ENCODE measurements at regions not wholly inside any gene's neighbourhood (a gene's known extent, or its start where the extent isn't known, plus 50 kb on each side); places are given as distances from the start of the nearest gene placed in this dataset.
"Not testable (repeated sequence)": the region's sequence is repeated elsewhere in the genome, so short reads cannot be mapped to it uniquely, and the experiment has no call there.

DNA sequence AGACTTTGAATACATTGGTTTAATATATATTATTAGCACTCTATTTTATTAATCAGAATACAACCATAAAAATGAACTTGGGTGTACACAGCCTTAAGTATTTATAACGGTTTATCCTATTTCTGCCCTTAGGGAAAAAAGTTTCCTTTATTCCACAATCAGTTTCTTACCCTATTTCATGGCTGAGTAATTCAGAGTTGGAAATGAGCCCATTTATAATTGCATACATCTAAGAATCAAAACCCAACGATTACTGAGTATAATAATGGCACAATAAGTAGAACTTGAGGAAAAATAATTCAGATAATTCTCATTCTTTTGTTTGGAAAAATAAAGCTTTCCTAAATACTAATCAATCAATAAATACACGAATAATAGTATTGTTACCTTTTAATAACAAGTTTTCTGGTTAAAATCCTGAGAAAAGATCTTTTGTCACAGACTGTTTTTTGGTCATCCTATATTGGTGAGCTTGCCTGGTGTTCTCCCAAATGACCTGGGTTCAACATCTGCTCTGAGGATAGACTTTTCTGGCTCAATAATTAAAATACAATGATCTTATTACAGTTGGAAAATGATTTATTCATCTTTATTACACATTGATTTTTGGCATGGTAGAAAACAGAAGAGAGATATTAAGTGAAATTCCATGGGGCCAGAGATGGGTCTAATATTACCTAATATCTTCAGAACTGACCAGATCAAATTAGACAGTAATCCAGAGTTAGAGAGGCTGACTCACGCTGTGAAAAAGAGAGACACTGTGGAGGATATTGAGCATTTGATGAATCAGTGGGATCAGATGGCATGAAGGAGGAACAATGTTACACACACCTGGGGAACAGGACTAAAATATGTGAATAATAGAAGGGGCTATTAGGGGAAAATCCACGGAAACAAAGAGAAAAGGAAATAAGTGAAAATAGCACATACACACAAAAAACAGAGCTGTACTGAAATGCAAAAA lies 162.1 kb upstream of the TBX18 start:
- no peak for DNase-seq (ENCODE audit: low read depth)

DNA sequence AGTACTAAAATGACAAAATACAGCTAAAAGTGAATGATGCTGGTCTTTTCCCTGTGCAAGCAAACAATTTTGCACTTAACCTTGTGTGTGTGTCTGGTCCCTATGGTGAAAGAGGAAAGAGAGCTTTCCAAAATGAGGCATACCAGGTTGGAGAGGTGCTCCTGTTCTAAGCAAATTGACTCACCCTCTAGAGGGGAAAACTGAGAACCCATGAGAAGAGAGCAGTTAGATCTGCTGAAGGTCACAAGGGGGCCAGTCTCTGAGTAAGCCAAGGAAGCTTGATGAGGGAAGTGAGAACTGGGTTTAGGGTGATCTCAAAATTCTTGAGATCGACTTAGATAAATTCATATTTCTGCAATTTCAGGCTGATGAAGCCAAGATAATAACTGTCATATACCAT lies 157.5 kb upstream of the TBX18 start:
- DNase-seq (ENCODE audit: low read depth), result no peak

DNA sequence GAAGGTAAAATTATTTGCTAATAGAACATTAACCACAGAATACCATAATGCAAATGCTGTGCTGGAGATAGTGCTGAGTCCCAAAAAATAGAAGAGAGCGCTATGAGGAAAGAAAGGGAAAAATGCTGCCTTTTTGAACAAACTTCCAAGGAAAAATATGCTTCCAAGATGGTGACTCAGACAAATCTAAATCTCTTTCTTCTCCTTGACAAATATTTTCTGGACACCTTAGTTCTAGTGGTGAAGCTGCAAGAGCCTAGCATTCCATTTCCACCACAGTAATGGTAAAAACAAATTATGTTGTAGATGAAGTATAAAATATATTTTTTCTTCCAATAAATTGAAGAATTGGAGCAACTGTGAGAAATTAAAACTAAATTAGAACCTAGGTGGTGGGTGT lies 155.6 kb upstream of the TBX18 start:
- no peak for DNase-seq (ENCODE audit: low read depth)

DNA sequence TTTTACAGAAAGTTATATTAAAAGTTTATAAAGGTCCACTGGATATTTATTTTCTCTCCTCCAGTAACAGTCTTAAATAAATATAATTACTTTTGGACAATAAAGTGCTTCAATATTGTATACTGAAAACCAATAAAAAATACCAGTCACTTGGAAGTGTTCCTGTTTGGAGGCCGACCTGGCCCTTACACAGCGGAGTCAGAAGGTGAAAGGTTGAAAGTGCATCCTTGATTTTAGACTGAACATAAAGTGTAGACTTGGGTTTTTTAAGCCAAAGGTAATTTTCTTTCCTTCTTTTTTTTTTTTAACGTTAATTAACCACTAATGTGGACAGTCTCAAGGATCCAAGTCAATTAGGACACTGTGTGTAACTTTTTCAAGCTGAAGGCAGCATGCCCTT lies 152.3 kb upstream of the TBX18 start:
- no peak for DNase-seq (ENCODE audit: low read depth)

DNA sequence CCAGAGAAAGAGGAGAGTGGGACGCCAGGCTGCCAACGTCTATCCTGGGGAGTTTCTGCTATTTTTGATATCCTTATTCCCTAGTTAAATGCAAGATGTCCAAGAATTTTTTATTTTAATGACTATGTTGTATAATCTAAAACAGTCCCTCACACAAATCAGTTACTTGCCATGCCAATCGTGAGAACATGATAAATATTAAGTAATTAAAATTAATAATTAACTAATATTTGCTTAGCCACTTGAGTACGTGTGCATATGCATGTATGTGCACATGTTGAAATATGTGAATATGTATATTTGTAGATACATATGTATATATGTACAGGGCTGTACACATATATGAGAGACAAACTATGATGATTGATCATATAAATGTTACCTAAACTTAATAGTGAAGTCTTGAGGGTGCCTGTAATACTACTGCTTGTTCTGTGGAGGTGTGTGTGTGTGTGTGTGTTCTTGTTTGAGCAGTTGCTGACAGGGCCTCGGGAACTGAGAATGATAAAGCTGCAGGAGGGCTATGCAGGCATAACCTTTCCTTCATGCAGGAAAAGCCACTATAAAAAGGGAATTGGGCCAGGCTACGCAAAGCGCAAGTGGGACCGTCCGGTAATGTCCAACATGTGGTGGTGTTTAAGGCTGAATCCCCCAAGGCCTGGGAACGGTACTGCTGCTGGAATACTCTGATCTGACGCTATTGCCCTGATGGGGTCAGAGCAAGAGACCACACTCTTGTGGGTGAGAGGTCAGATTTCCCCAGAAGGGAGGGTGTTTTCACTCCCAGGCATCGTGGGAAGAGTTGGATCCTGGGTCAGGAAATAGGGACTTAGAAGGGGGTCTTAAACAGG lies 148.3 kb upstream of the TBX18 start:
- no peak for DNase-seq (ENCODE audit: low read depth)

DNA sequence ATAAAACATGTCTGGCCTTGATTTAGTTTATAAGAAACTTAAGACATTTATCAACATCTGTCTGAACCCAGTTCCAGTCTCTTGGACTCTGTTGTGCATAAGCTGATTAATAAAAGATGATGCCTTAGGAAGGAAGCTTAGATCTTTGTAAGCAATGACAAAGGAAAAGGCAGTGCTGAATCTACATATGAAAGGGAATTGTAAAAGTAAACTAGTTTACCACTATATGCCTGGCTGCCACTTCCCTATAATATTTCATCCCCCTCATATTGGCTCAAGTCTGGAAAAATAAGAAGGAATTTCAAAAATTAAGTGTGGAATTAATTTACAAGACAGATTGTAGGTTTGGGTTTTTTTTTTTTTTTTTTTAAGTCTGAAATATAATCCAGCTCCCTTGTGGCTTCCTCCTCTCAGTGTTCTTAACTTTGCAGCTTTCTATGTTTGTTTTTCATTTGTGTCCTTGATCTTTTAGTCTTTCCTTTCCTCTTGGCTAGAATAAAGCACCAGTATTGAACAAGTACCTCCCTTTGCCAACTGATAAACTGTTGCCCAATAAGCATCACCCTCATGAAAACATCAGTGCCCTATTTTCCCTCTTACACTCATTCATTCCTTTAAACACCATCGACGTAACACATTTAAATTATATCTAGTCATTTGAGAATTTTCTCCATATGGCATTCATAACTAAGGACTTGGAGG lies 146.7 kb upstream of the TBX18 start:
- no peak for DNase-seq (ENCODE audit: low read depth)

DNA sequence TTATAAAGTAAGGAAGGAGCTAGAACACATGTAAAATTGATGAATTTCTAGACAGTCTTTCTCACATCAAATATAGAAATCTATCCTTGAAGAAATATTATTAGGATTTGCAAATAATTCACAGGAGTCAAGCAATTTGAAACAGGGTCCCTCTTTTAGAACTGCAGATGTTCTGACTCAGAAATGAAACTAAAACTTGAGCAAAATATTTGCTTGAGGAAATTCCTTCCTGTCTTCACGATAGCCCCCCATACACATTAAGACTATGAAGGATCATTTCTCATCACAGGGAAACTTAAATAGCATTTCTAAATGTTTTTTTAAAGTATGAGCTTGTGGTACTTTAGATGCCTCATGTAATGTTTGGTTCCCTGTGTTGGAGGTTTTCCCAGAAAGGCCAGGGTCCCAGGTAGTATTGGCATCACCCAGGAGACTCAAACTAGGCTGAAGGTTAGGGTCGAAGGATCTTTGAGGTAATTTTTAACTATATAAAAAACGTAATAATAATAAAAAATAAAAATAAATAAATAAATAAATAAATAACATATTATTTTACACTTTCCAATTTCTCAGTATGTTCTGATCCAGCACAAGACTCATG lies 144.0 kb upstream of the TBX18 start:
- DNase-seq (ENCODE audit: low read depth), result no peak

DNA sequence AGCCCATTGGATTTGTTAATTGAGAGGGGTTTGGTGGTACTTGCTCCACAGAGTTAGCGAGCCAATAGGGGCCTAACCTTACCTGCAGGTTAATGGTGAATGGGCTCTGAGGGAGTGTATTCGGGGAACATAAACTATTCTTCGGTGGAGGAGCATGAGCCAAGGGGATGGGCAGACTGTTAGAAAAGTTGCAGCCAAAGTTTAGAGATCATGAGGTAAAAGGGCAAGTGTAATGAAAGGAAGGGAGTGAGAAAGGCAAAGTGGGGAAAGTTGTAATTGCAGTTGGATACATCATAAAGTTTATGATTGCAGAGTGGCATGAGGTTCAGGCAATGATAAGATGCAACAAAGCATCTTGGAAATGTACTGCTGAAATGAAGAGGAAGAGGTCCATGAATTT lies 142.1 kb upstream of the TBX18 start:
- DNase-seq (ENCODE audit: low read depth), result no peak

DNA sequence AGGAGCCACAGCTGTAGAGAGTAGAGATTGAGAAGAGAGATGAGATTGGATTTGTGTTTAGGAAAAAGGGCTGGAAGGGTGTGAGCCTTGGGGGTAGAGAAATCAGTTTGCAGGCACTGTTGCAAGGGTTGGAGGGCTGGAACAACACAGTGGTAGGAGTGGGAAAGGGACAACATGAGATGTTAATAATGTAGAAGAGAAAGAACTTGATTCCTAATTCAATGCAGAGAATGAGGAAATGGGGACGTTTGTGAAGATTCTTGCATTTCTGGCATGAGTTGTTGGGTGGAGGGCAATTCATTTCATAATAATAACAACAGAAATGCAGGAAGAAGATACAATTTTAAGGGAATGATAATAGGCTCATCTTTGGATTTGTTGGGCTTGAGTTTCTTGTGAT lies 141.4 kb upstream of the TBX18 start:
- no peak for DNase-seq (ENCODE audit: low read depth)

DNA sequence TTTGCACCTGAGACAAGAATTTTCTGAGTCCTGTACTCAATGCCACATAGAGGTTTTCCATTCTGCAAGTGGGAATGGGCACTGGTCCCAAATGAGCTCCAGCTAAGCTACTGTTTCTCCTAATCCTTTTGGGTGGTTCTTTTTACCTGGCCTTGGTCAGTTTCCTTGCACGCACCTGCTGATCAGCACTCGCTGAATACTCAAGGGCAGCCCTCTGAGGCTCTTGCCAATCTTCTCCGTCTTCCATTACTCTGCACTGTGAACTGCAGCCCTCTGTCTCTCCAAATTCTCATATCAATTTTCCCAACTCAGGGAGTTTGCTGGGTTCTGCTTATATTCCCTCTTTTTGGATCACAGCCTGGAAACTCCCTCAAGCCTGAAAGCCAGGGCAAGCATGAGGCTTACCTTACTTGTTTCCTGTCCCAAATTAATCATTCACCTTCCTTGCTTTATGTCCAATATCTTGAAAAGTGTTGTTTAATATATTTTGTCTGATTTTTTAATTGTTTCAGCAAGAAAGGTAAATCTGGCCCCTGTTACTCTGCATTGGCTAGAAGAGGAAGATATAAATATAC lies 138.0 kb upstream of the TBX18 start:
- no peak for DNase-seq (ENCODE audit: low read depth)

DNA sequence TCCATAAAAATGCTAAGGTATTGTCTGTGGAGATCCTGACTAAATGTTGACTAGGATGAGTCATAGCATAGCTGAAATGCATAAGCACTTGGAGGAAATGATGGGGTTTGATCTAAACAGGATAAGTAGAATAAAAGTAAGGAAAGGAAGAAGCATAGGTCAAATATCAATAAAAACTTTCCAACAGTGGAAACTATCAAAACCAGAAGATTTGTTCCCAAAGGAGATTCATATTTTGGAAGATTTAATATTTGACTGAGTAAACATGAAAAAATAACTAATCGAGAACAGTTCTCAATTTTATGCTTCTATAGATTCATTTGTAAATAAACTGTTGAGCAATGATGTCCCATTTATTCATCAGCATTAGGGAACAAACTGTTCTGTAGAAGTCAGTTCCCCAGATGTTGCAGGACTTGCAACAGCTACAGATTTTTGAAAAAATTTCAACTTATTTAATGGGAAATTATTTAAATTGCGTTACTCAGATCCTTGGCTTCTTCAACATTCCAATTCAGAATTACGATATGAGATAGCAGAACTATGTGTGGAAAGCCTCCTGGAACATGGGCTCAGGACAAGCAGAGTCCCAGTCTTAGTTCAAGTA lies 133.7 kb upstream of the TBX18 start:
- DNase-seq (ENCODE audit: low read depth), result no peak

DNA sequence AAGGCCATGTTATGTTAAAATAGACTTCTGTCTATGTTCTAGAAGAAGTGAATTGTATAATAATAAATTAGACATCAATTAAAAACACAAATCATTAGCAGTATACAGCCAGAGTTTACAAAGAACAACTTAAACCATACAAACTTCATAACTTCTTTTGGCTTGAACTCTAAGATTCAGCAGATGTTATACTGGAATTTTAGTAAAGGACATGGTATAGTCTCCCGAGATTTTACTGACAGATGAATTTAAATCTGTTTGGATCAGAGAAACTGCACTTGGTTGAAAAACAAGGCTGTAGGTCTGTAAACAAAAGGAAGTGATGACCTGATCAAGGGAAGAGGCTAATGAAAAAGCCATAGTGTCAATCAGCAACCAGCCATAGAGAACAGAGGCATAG lies 132.6 kb upstream of the TBX18 start:
- DNase-seq (ENCODE audit: low read depth), result no peak

DNA sequence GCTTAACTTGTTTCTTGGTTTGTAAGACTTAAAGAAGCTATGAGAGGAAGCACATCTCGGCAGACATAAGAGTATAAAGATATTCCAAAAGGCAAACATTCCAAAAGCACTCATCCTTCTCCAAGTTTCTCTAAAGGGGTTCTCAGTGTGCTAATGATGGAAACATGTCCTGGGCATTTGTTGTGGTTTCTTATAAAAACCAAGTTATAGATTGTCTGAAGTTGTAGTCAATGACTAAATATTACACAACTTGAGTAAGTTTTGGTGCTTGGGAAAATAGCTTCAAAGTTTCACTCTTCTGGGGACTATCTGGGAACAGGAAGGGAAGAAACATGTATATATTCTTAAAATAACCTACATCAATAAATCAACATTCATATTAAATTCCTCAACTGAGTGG lies 128.3 kb upstream of the TBX18 start:
- DNase-seq (ENCODE audit: low read depth), result no peak

DNA sequence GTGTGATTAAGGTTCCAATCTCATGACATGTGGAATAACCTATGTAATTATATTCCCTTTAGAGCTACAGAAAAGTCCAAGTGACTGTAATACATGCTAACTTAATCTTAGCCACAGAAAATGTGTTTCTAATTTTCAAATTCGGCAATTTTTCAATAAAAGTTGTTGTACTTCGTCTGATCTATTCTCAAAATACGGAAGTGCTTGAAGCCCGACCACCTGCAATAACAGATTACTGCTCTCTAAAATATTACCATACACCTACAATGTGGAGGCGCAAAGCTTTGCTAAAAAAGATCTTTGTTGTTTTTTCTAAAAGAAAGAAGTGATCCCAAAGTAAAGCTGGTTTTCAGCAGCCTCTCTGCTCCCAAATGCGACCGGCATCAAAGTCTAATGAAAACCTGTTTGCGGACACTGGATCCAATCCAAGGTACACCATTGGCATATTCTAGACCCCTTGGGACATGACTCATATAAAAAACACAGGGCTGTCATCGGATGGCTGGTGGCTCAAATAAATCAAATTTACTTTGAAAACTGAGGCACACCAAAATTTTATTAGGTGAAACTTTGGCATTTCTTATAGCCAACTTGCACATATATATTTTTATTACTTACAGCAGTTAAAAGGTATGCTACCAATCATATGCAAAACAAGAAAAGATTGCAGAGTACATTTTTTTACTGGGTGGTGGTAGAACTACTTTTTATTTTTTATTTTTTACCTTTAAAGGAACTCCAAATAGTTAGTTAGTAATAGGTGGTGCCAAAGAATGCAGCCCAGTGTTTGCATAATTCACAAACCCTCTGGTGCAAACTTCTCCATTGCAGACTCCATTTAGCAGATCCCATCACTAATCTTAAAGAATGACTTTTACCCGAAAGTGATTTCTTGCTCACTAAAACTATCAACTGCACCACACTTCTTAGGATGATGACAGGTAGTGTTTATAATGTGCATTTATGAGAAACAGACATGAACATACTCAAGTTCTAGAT lies 118.7 kb upstream of the TBX18 start:
- no peak for DNase-seq (ENCODE audit: low read depth)

DNA sequence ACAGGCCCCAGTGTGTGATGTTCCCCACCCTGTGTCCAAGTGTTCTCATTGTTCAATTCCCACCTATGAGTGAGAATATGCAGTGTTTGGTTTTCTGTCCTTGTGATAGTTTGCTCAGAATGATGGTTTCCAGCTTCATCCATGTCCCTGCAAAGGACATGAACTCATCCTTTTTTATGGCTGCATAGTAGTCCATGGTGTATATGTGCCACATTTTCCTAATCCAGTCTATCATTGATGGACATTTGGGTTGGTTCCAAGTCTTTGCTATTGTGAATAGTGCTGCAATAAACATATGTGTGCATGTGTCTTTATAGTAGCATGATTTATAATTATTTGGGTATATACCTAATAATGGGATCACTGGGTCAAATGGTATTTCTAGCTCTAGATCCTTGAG lies 115.0 kb upstream of the TBX18 start:
- DNase-seq (ENCODE audit: low read depth), result not testable (repeated sequence)

DNA sequence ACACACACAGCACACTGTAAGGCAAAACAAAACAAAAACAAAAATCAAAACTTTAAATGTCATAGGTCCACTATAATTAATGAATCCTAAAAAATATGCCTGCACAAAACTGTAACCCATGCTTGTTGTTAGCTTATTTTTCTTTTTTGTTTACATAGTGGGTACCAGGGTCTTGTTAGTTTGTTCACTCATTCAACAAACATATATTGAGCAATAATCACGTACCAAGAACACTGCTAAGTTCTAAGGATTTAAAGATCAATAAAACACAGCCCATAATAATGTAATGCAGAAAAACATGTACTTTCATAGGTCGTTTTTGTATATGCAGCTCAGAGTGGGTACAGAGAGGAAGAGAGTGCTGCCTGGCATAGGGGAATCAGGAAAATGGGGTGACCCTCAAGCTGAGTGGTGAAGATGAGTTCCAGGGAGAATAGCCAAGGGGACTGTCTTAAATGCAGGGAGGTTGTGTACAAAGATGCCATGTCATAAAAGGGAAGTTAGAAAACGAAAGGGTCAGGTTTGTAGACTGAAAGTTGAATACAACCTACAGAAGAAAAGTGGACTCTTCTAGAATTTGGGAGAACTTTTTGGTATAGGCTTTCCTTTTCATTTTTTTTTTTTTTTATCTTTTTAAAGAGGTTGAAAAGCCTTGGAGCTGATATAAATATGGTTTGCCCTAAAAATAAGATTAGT lies 113.3 kb upstream of the TBX18 start:
- DNase-seq (ENCODE audit: low read depth), result no peak

DNA sequence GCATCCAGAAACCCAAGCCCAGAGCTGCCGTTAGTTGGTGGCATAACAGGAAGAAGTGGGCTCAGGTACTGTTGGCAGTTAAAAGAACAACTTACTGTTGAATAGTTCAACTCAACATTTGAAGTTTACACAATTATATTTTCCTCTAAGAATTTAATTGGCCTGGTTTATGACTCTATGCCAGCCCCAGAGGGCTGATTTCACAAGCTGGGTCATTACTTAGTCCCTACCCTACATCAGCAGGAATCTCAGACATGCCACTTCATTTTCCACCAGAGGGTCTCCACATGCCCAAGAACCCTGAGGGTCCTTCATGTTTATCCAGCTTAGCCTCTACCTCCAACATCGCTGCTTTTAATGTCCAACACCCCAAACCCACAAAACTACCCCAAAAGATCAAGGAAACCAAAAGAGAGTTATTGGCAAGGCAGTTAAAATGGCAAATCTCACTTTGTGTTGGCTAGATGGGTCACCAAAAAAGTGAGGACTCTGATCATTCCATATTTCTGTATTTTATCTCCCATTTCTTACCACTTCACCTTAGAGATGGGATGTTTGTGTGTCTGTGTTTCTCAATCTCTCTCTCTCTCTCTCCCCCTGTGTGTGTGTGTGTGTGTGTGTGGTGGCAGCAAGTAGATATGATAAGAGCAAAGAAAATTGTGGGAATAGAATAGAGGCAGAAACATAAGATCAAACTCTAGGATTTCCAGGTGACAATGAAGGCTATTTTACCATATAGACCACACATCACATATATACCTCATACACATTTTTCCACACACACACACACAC lies 112.5 kb upstream of the TBX18 start:
- no peak for DNase-seq (ENCODE audit: low read depth)

DNA sequence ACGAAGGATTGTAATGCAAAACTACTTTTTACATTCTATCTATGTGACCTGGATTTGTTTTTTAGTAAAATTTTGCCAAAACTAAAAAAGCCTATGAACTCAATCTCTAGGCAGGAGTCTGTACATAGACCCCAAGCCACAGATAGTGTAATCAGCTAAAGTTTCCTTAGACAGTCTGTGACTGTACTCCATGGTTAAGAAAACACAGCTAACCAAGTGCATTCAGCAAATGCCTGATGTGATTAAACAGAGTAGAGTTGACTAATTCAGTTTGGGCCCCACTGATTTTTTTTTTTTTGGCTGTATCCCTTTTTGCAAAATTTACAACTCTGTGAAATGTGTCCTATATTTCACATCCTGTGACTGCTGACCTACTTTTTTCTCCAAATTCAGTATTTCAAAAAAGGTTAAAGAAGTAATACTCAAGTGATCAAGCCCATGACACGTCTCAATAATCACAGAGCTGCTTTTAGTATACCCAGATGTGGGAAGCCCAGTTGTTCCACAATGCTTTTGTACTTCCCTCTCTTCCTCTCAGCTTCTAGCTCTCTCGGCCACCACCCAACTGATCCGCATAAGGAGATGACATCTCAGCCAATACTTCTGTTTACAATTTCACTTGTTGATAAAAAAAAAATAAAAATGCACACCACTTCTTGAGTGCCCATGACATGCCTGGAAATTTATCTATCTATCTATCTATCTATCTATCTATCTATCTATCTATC lies 108.8 kb upstream of the TBX18 start:
- DNase-seq (ENCODE audit: low read depth), result no peak

All from activated T-cell treated with anti-CD3 and anti-CD28 coated beads for 48 hours (primary cell).